PC-9 (cell line): ENCODE measurements at regions not wholly inside any gene's neighbourhood (a gene's known extent, or its start where the extent isn't known, plus 50 kb on each side); places are given as distances from the start of the nearest gene placed in this dataset.

ENCODE experiments used
- EZH2 ChIP-seq: fragments of 200-600 bp; sonication (generic); IDR thresholded peaks from 2 replicates; pipeline ENCODE4 v1.8.0; 2017; ENCODE audit warnings: antibody characterized with exemption, low read depth
- TF ChIP-seq, protein P1 (sequence below): fragments of 200-600 bp; sonication (generic); conservative IDR thresholded peaks from 2 replicates; pipeline ENCODE4 v1.6.1; 2017; ENCODE audit warnings: mixed run types, antibody characterized with exemption, mild to moderate bottlenecking, moderate library complexity

DNA sequence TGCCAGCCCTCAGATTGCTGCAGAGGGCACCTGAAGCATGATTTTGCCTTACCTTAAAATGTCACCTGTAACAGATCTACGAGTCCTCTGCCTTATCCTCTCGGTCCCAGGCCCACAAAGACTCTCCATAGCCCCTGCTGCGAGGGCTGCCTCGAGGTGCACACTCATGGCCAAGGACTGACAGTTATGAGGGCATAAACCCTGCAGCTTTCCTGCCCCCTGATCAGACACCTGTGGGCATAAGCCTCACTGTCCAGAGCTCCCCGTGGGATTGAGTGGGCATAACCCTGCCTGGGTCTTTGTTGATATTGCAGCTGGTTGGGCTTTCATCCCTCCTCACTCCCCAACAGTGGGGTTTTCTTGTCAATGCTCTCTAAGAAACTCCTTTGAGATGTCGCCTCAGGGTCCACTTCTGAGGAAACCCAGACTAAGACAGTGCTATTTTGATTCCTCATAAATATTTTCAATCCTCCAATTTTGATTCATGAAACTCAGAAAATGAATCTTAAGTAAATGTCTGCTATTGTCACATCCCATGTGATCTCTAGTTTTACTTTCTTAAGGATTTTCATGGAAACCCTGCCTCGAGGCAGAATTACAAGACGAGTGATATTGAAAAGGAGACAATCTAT is 108.5 kb upstream of the NCK2 start:
- no peak for TF ChIP-seq EZH2
- TF ChIP-seq, protein P1, sequence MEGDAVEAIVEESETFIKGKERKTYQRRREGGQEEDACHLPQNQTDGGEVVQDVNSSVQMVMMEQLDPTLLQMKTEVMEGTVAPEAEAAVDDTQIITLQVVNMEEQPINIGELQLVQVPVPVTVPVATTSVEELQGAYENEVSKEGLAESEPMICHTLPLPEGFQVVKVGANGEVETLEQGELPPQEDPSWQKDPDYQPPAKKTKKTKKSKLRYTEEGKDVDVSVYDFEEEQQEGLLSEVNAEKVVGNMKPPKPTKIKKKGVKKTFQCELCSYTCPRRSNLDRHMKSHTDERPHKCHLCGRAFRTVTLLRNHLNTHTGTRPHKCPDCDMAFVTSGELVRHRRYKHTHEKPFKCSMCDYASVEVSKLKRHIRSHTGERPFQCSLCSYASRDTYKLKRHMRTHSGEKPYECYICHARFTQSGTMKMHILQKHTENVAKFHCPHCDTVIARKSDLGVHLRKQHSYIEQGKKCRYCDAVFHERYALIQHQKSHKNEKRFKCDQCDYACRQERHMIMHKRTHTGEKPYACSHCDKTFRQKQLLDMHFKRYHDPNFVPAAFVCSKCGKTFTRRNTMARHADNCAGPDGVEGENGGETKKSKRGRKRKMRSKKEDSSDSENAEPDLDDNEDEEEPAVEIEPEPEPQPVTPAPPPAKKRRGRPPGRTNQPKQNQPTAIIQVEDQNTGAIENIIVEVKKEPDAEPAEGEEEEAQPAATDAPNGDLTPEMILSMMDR = no peak
